K562 (cell line): ENCODE measurements at regions not wholly inside any gene's neighbourhood (a gene's known extent, or its start where the extent isn't known, plus 50 kb on each side); places are given as distances from the start of the nearest gene placed in this dataset.

Experiments used
- ATAC-seq: fragments of 200-7000 bp; cut with Tn5 transposase; 3 replicates; pipeline ENCODE4 v1.9.1; 2020; ENCODE audit warnings: moderate library complexity
- BruUV-seq: library from RNA; stranded (reverse); fragments of 400-500 nt; replicated peaks from 2 replicates; lab custom pipeline; 2021; lab: Mats Ljungman, UMichigan
- CTCF ChIA-PET: fragments of 300-600 bp; formaldehyde crosslinking; extraction: SDS; loops from one replicate; lab custom pipeline; 2021; ENCODE audit warnings: low intra/inter-chr PET ratio; lab: Yijun Ruan, JAX
- POLR2A ChIA-PET: fragments of 300-600, 350-650 bp; sonication (Branson Sonifier 250); formaldehyde crosslinking; extraction: SDS; loops from one replicate; lab custom pipeline; 2021; ENCODE audit warnings: antibody characterized with exemption, inconsistent platforms; lab: Yijun Ruan, JAX
- DNase-seq, 4 experiments: peaks; one replicate each; pipeline versions ENCODE4 v3.0.0 to v3.0.0-alpha.2; 2011 to 2018; ENCODE audit warnings: low spot score in 3 of 4, mixed read lengths in 3 of 4; ENCODE audit errors: extremely low read depth in 1 of 4
- FAIRE-seq: peaks from 2 replicates; lab custom pipeline; 2011; peaks lifted over from hg19 to GRCh38; lab: Jason Lieb, UNC
- H2AFZ ChIP-seq: 2 replicates; pipeline ENCODE4 v1.6.0; 2011; ENCODE audit warnings: low read depth, low read length, control low read depth, inconsistent platforms
- H3K27ac ChIP-seq: fragments of 200-600 bp; 3 replicates; pipeline ENCODE4 v1.8.0; 2011; ENCODE audit warnings: low read depth, mild to moderate bottlenecking, control low read depth, inconsistent platforms, low read length, moderate library complexity, mixed read lengths; ENCODE audit errors: extremely low read depth
- H3K27me3 ChIP-seq, 2 experiments: fragments of 300-600 bp in 1 of 2; 2 replicates in 1 of 2; 3 replicates in 1 of 2; pipeline versions ENCODE4 v1.6.0 to v1.8.0; 2011; ENCODE audit warnings: inconsistent platforms in 2 of 2, low read length in 2 of 2, mild to moderate bottlenecking in 1 of 2, mixed read lengths in 1 of 2, moderate library complexity in 1 of 2; ENCODE audit not compliant: control insufficient read depth in 2 of 2, insufficient read depth in 2 of 2
- H3K36me3 ChIP-seq: fragments of 300-600 bp; 3 replicates; pipeline ENCODE4 v1.8.0; 2011; ENCODE audit warnings: mild to moderate bottlenecking, low read length, inconsistent platforms; ENCODE audit not compliant: control insufficient read depth, insufficient read depth
- H3K4me1 ChIP-seq, 2 experiments: fragments of 200-600 bp in 1 of 2; replicated peaks in 1 of 2; 2 replicates in 1 of 2; 3 replicates in 1 of 2; pipeline versions ENCODE4 v1.5.1 to v1.8.0; 2011; ENCODE audit warnings: inconsistent platforms in 2 of 2, low read length in 2 of 2, mild to moderate bottlenecking in 1 of 2, mixed read lengths in 1 of 2, moderate library complexity in 1 of 2; ENCODE audit not compliant: control insufficient read depth in 2 of 2, insufficient read depth in 2 of 2
- H3K4me2 ChIP-seq: 2 replicates; pipeline ENCODE4 v1.6.1; 2011; ENCODE audit warnings: low read length, control low read depth, inconsistent platforms, mixed read lengths; ENCODE audit not compliant: insufficient read depth
- H3K4me3 ChIP-seq: fragments of 200-600 bp; sonication (generic), shearing (Covaris generic); 2 replicates; pipeline ENCODE4 v1.5.1; 2016; ENCODE audit warnings: control low read depth, inconsistent platforms
- H3K79me2 ChIP-seq: fragments of 200-600 bp; 3 replicates; pipeline ENCODE4 v1.8.0; 2011; ENCODE audit warnings: low read length, inconsistent platforms; ENCODE audit not compliant: control insufficient read depth, insufficient read depth
- H3K9ac ChIP-seq, 2 experiments: 2 replicates each; pipeline versions ENCODE4 v1.6.0 to v1.6.1; 2011; ENCODE audit warnings: low read depth in 2 of 2, low read length in 2 of 2, control low read depth in 1 of 2, inconsistent platforms in 1 of 2, mild to moderate bottlenecking in 1 of 2, mixed read lengths in 1 of 2; ENCODE audit not compliant: insufficient read depth in 1 of 2
- H3K9me1 ChIP-seq: one replicate; pipeline ENCODE4 v1.6.0; 2011; ENCODE audit warnings: inconsistent platforms, mild to moderate bottlenecking, low read length, moderate library complexity; ENCODE audit not compliant: control insufficient read depth, insufficient read depth
- H3K9me3 ChIP-seq: replicated peaks from 2 replicates; pipeline ENCODE4 v1.5.1; 2011; ENCODE audit warnings: low read depth, low read length, inconsistent platforms; ENCODE audit not compliant: control insufficient read depth, insufficient read depth
- H4K20me1 ChIP-seq: replicated peaks from 2 replicates; pipeline ENCODE4 v1.6.1; 2011; ENCODE audit warnings: low read length, inconsistent platforms, mixed read lengths; ENCODE audit not compliant: control insufficient read depth, insufficient read depth
- ARID1B ChIP-seq: fragments of 450-650 bp; IDR thresholded peaks from 2 replicates; pipeline ENCODE4 v1.6.1; 2016; ENCODE audit warnings: antibody characterized with exemption, mild to moderate bottlenecking, inconsistent platforms
- C11orf30 ChIP-seq: fragments of 450-650 bp; IDR thresholded peaks from 2 replicates; pipeline ENCODE4 v1.6.1; 2016; ENCODE audit warnings: low read depth, mild to moderate bottlenecking
- CREB1 ChIP-seq, 2 experiments: sonication (generic) in 1 of 2; formaldehyde crosslinking in 1 of 2; IDR thresholded peaks; 2 replicates each; pipeline versions ENCODE4 v1.6.1 to v1.8.0; 2012 to 2022; ENCODE audit warnings: inconsistent platforms in 1 of 2, mild to moderate bottlenecking in 1 of 2, missing genetic modification reagents in 1 of 2, moderate library complexity in 1 of 2
- DMBX1 ChIP-seq: fragments of 250-450 bp; sonication (Bioruptor Pico); IDR thresholded peaks from 2 replicates; pipeline ENCODE4 v1.8.0; 2022; ENCODE audit warnings: inconsistent platforms, mild to moderate bottlenecking, moderate library complexity, borderline replicate concordance
- GATAD2B ChIP-seq: fragments of 450-650 bp; IDR thresholded peaks from 2 replicates; pipeline ENCODE4 v1.6.1; 2017; ENCODE audit warnings: mild to moderate bottlenecking, borderline replicate concordance
- GTF2B ChIP-seq: IDR thresholded peaks from 2 replicates; pipeline ENCODE4 v1.6.1; 2011; ENCODE audit not compliant: insufficient read length; ENCODE audit errors: extremely low read depth
- NFIC ChIP-seq: fragments of 450-650 bp; IDR thresholded peaks from 2 replicates; pipeline ENCODE4 v1.6.1; 2017; ENCODE audit warnings: mild to moderate bottlenecking, inconsistent platforms
- PTRF ChIP-seq: fragments of 450-650 bp; IDR thresholded peaks from 2 replicates; pipeline ENCODE4 v1.6.1; 2016; ENCODE audit warnings: mild to moderate bottlenecking, missing genetic modification characterization, missing compliant biosample characterization
- SRSF3 ChIP-seq: fragments of 200-400 bp; formaldehyde crosslinking; IDR thresholded peaks from 2 replicates; pipeline ENCODE4 v1.6.1; 2016; ENCODE audit warnings: mild to moderate bottlenecking, low read length, moderate library complexity; ENCODE audit not compliant: insufficient read depth
- TBL1XR1 ChIP-seq, 2 experiments: IDR thresholded peaks; 2 replicates each; pipeline ENCODE4 v1.6.1; 2012; ENCODE audit warnings: improper control_type of control experiment in 2 of 2, low read length in 2 of 2, mild to moderate bottlenecking in 1 of 2
- WGBS: fragments of 100-300 bp; shearing (Covaris generic); methylation state at CpG from one replicate; pipeline ENCODE4 v1.1.6; 2016; ENCODE audit warnings: low coverage, mixed read lengths; ENCODE audit not compliant: insufficient coverage; ENCODE audit errors: missing lambda C conversion rate; 5-methylcytosine and 5-hydroxymethylcytosine counted together
- in situ Hi-C: fragments of 300-500 bp; cut with MboI; formaldehyde crosslinking; loops from 4 replicates; pipeline ENCODE4 v1.15.0; 2018; ENCODE audit warnings: inconsistent platforms, mixed read lengths
- intact Hi-C: fragments of 100-400 bp; cut with micrococcal nuclease; formaldehyde crosslinking; loops from 2 replicates; pipeline ENCODE4 v1.14.2; 2022
- TF ChIP-seq, protein P1 (sequence below): fragments of 450-650 bp; IDR thresholded peaks from 2 replicates; pipeline ENCODE4 v1.6.1; 2016; ENCODE audit warnings: missing biosample characterization, missing genetic modification characterization
- TF ChIP-seq, protein P2 (sequence below), 2 experiments: fragments of 450-650 bp; IDR thresholded peaks; 2 replicates each; pipeline ENCODE4 v1.6.1; 2018; ENCODE audit warnings: mild to moderate bottlenecking in 2 of 2, low read depth in 1 of 2; ENCODE audit not compliant: partially characterized antibody in 2 of 2

- ATAC-seq = no peak
- no peak for FAIRE-seq
- H2AFZ ChIP-seq = no peak overlapping the region
- in situ Hi-C loops = no loop called here
- ChIA-PET POLR2A (no interaction called here), CTCF (no interaction called here)
- intact Hi-C loops = no loop called here
- H3K4me1 ChIP-seq = no peaks in the 10 kb centered on the region
- H3K79me2 ChIP-seq = no peaks in the 10 kb centered on the region
- H3K27me3 ChIP-seq = no peaks in the 10 kb centered on the region
- no peaks in the 10 kb centered on the region for H4K20me1 ChIP-seq
- no peak for DNase-seq
- H3K9me3 ChIP-seq = no peaks in the 10 kb centered on the region; the same call in 1 of the 2 replicates
- H3K9me1 ChIP-seq = no peaks in the 10 kb centered on the region
- no peak overlapping the region for H3K27ac ChIP-seq
- H3K4me3 ChIP-seq = no peak overlapping the region
- no peak overlapping the region for H3K4me2 ChIP-seq
- no TSS peak for BruUV-seq
- TF ChIP-seq TBL1XR1 (IDR thresholded peaks at IDR 0.05; ENCODE audit: low read length in 2 of 2) = no peak
- no peak for TF ChIP-seq C11orf30
- TF ChIP-seq ARID1B = no peak
- TF ChIP-seq, protein P1, sequence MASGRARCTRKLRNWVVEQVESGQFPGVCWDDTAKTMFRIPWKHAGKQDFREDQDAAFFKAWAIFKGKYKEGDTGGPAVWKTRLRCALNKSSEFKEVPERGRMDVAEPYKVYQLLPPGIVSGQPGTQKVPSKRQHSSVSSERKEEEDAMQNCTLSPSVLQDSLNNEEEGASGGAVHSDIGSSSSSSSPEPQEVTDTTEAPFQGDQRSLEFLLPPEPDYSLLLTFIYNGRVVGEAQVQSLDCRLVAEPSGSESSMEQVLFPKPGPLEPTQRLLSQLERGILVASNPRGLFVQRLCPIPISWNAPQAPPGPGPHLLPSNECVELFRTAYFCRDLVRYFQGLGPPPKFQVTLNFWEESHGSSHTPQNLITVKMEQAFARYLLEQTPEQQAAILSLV = no peak
- no peak for TF ChIP-seq PTRF (tag)
- no peak overlapping the region for H3K9ac ChIP-seq
- H3K36me3 ChIP-seq = no peaks in the 10 kb centered on the region
Observed at GRCh38 chr1:82813386-82813785, 1012.7 kb downstream of the ADGRL2 start.

DNA sequence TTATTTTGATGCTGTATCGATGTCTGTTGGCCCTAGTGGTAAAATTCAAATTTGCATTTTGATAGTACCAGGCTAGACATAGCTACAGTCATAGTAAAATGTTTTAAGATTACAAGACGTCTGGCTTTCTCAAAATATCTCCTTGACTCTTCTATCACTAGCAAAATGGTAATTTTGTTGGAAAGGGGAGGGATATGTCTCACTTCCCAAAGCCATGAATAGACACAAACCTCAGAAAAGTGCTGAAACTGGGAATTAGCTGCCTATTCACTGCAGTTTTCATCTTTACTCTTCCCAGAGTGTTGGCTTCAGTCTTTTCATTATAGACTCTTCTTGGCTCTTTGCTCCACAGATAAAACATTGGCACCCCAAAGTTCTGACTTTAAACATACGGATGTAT, 1009.9 kb downstream of the ADGRL2 start:
- ATAC-seq (no peak), FAIRE-seq (no peak), DNase-seq (no peak)
- H3K9me3 ChIP-seq = no peaks in the 10 kb centered on the region
- H3K9me1 ChIP-seq = no peaks in the 10 kb centered on the region
- no peak overlapping the region for H3K4me3 ChIP-seq
- ChIA-PET CTCF (no interaction called here), POLR2A (no interaction called here)
- H3K27ac ChIP-seq = no peak overlapping the region
- H2AFZ ChIP-seq = no peak overlapping the region
- H3K27me3 ChIP-seq = no peaks in the 10 kb centered on the region
- H3K4me1 ChIP-seq = no peaks in the 10 kb centered on the region
- intact Hi-C loops (no loop called here), in situ Hi-C loops (no loop called here)
- no peaks in the 10 kb centered on the region for H3K79me2 ChIP-seq
- no peak overlapping the region for H3K9ac ChIP-seq
- H3K4me2 ChIP-seq = no peak overlapping the region
- BruUV-seq = no TSS peak
- H3K36me3 ChIP-seq = no peaks in the 10 kb centered on the region
- H4K20me1 ChIP-seq = no peaks in the 10 kb centered on the region
- 0% methylated on average over 3 of the region's 3 CpGs for WGBS
- TF ChIP-seq GATAD2B = no peak
- no peak for TF ChIP-seq SRSF3
- TF ChIP-seq CREB1 (IDR thresholded peaks at IDR 0.05) = no peak
- no peak for TF ChIP-seq CREB1 (CRISPR knock-in tag; IDR thresholded peaks at IDR 0.05)
- no peak for TF ChIP-seq DMBX1 (CRISPR knock-in tag)
- TF ChIP-seq, protein P2, sequence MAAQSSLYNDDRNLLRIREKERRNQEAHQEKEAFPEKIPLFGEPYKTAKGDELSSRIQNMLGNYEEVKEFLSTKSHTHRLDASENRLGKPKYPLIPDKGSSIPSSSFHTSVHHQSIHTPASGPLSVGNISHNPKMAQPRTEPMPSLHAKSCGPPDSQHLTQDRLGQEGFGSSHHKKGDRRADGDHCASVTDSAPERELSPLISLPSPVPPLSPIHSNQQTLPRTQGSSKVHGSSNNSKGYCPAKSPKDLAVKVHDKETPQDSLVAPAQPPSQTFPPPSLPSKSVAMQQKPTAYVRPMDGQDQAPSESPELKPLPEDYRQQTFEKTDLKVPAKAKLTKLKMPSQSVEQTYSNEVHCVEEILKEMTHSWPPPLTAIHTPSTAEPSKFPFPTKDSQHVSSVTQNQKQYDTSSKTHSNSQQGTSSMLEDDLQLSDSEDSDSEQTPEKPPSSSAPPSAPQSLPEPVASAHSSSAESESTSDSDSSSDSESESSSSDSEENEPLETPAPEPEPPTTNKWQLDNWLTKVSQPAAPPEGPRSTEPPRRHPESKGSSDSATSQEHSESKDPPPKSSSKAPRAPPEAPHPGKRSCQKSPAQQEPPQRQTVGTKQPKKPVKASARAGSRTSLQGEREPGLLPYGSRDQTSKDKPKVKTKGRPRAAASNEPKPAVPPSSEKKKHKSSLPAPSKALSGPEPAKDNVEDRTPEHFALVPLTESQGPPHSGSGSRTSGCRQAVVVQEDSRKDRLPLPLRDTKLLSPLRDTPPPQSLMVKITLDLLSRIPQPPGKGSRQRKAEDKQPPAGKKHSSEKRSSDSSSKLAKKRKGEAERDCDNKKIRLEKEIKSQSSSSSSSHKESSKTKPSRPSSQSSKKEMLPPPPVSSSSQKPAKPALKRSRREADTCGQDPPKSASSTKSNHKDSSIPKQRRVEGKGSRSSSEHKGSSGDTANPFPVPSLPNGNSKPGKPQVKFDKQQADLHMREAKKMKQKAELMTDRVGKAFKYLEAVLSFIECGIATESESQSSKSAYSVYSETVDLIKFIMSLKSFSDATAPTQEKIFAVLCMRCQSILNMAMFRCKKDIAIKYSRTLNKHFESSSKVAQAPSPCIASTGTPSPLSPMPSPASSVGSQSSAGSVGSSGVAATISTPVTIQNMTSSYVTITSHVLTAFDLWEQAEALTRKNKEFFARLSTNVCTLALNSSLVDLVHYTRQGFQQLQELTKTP (IDR thresholded peaks at IDR 0.05; ENCODE audit: low read depth in 1 of 2, partially characterized antibody in 2 of 2) = no peak
- TF ChIP-seq GTF2B = no peak
- TF ChIP-seq NFIC = no peak
